Neuronal stem cell (in vitro differentiated cells): ENCODE measurements at regions not wholly inside any gene's neighbourhood (a gene's known extent, or its start where the extent isn't known, plus 50 kb on each side); places are given as distances from the start of the nearest gene placed in this dataset.
A peak's percentile ranks its signal among the peaks of the same experiment; 100 is the strongest.

Experiments
- DNase-seq: peaks from one replicate; pipeline ENCODE4 v3.0.0-alpha.2; 2013; ENCODE audit warnings: low spot score
- H2AFZ ChIP-seq: one replicate; pipeline ENCODE4 v1.6.1; 2013; ENCODE audit warnings: mild to moderate bottlenecking, low read length, inconsistent platforms
- H2AK5ac ChIP-seq: 2 replicates; pipeline ENCODE4 v1.6.1; 2013; ENCODE audit warnings: low read depth, mild to moderate bottlenecking, inconsistent platforms, low read length, moderate library complexity, mixed read lengths
- H2BK120ac ChIP-seq: 2 replicates; pipeline ENCODE4 v1.6.1; 2013; ENCODE audit warnings: low read depth, mild to moderate bottlenecking, inconsistent platforms, low read length, moderate library complexity, mixed read lengths
- H2BK12ac ChIP-seq: one replicate; pipeline ENCODE4 v1.6.1; 2013; ENCODE audit warnings: low read length, inconsistent platforms
- H2BK15ac ChIP-seq: 2 replicates; pipeline ENCODE4 v1.6.1; 2013; ENCODE audit warnings: mild to moderate bottlenecking, low read length, inconsistent platforms, mixed read lengths
- H2BK5ac ChIP-seq: one replicate; pipeline ENCODE4 v1.6.1; 2013; ENCODE audit warnings: inconsistent platforms, mild to moderate bottlenecking, low read length, moderate library complexity
- H3K14ac ChIP-seq: one replicate; pipeline ENCODE4 v1.6.1; 2013; ENCODE audit warnings: low read length, inconsistent platforms
- H3K18ac ChIP-seq: 2 replicates; pipeline ENCODE4 v1.6.1; 2013; ENCODE audit warnings: low read length, inconsistent platforms
- H3K23ac ChIP-seq: 2 replicates; pipeline ENCODE4 v1.6.1; 2013; ENCODE audit warnings: low read depth, mild to moderate bottlenecking, mixed read lengths, low read length, inconsistent platforms; ENCODE audit not compliant: poor library complexity
- H3K27ac ChIP-seq: replicated peaks from 3 replicates; pipeline ENCODE4 v1.5.1; 2013; ENCODE audit warnings: low read length, inconsistent platforms
- H3K27me3 ChIP-seq, 3 experiments: 2 replicates each; pipeline ENCODE4 v1.6.1; 2013; ENCODE audit warnings: low read length in 3 of 3, mild to moderate bottlenecking in 2 of 3, inconsistent platforms in 1 of 3, low read depth in 1 of 3, mixed read lengths in 1 of 3, moderate library complexity in 1 of 3; ENCODE audit not compliant: control insufficient read depth in 3 of 3, insufficient read depth in 3 of 3
- H3K36me3 ChIP-seq, 2 donors: replicated peaks in 1 of 2; 2 replicates each; pipeline ENCODE4 v1.6.1; 2013; ENCODE audit warnings: low read length in 2 of 2; ENCODE audit not compliant: control insufficient read depth in 2 of 2, insufficient read depth in 2 of 2
- H3K4ac ChIP-seq: 2 replicates; pipeline ENCODE4 v1.6.1; 2013; ENCODE audit warnings: inconsistent platforms, mild to moderate bottlenecking, low read length, moderate library complexity
- H3K4me1 ChIP-seq, 2 donors: 1 replicate in 1 of 2; 2 replicates in 1 of 2; pipeline ENCODE4 v1.6.1; 2013; ENCODE audit warnings: low read length in 2 of 2, low read depth in 1 of 2; ENCODE audit not compliant: control insufficient read depth in 2 of 2, insufficient read depth in 1 of 2
- H3K4me2 ChIP-seq: one replicate; pipeline ENCODE4 v1.6.1; 2013; ENCODE audit warnings: mild to moderate bottlenecking, low read length, inconsistent platforms; ENCODE audit not compliant: insufficient read depth, poor library complexity, severe bottlenecking
- H3K4me3 ChIP-seq, 2 donors: 2 replicates each; pipeline ENCODE4 v1.5.1; 2013; ENCODE audit warnings: low read length in 2 of 2, mild to moderate bottlenecking in 2 of 2, inconsistent platforms in 1 of 2, moderate library complexity in 1 of 2
- H3K79me1 ChIP-seq: one replicate; pipeline ENCODE4 v1.6.1; 2013; ENCODE audit warnings: low read depth, mild to moderate bottlenecking, inconsistent platforms, low read length, moderate library complexity
- H3K9ac ChIP-seq: one replicate; pipeline ENCODE4 v1.6.1; 2013; ENCODE audit warnings: mild to moderate bottlenecking, low read depth, low read length, inconsistent platforms; ENCODE audit not compliant: poor library complexity
- H3K9me3 ChIP-seq, 2 donors: replicated peaks in 1 of 2; 2 replicates each; pipeline versions ENCODE3 to v1.6.1; 2013; ENCODE audit warnings: low read length in 2 of 2, mild to moderate bottlenecking in 2 of 2, inconsistent platforms in 1 of 2, low read depth in 1 of 2, mixed read lengths in 1 of 2, moderate library complexity in 1 of 2; ENCODE audit not compliant: control insufficient read depth in 2 of 2, insufficient read depth in 1 of 2
- H4K8ac ChIP-seq: one replicate; pipeline ENCODE4 v1.6.1; 2013; ENCODE audit warnings: low read depth, mild to moderate bottlenecking, inconsistent platforms, low read length, moderate library complexity
- H4K91ac ChIP-seq: one replicate; pipeline ENCODE4 v1.6.1; 2013; ENCODE audit warnings: low read length, low read depth, mild to moderate bottlenecking, inconsistent platforms; ENCODE audit not compliant: poor library complexity
- WGBS, 2 donors: extraction: QIAGEN DNeasy Blood & Tissue Kit; methylation state at CpG; one replicate each; pipeline ENCODE4 v1.1.7; 2013; ENCODE audit warnings: missing lambda C conversion rate in 2 of 2, mixed read lengths in 1 of 2; ENCODE audit not compliant: insufficient read length in 2 of 2, insufficient replicate concordance in 1 of 2; ENCODE audit errors: extremely low coverage in 2 of 2; 5-methylcytosine and 5-hydroxymethylcytosine counted together

DNA sequence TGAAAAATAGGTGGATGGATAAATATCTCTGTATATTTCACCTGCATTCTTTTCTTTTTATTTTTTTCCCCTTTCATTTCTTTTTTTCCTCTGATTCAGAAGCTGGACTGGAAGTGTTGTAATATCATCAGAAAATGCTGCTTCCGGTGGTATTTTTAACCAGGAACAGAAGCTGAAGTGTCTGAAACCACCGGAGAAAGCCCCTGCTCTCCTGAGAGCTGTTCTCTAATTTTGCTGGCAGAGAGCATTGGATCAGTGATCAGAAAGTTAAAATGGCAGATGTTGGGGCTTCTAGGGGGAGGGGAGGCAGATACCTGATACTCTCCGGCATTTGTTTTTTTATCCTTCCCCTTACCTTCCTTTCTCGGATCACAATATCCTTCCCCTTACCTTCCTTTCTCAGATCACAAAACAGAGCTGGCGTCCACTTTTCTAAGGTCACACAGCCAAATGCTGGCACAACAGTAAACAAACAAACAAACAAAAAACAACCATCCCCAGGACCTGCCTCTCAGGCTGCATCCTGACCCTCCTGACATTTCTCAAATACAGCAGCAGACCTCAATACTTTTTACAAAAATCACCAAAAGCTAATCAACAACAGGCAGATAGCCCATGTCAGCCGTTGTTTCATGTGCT lies 143.2 kb upstream of the ZNF217 start:
- no peak overlapping the region for H3K4me3 ChIP-seq

DNA sequence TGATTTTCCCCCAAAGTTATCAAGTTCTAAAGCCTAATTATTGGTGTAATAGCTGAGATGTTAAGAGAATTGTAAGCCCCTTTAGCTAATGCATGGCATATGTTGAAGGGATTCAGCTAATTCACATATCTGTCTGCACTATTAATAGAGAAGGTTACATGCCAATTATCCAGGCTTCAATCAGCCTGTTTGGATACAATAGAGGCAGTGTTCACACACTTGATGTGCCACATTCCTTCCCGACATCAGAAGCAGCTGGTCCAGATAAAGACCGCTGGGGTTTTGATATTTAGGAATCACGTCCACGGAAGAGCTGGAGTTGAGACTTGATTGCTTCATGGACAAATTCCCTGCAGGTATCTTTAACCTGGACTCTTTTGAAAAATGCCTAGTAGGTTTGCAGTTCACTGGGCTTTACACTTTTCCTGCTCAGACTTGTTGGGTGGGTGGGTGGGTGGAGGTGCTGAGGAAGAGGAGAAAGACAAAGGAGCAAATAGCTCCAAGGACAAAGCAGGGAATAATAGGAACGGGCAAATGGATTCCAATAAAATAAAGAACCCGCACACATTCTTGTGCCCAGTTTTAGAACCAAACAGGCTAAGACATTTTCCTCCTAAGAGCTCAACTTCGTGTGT lies 142.6 kb upstream of the ZNF217 start:
- Histone ChIP-seq H3K36me3 (no peaks in the 10 kb centered on the region), H3K4ac (no peak overlapping the region), H2AK5ac (no peak overlapping the region), H3K14ac (no peak overlapping the region), H2AFZ (peak overlapping the region; percentile 78), H4K91ac (no peak overlapping the region), H3K79me1 (no peaks in the 10 kb centered on the region), H3K27ac (peak overlapping the region; percentile 87), H3K4me3 (no peak overlapping the region), H3K9ac (no peak overlapping the region), H2BK12ac (no peak overlapping the region), H4K8ac (no peak overlapping the region), H3K4me1 (peaks cover 29 to 52% of the 10 kb centered on the region in 2 donors), H3K23ac (no peak overlapping the region), H3K27me3 (no peaks in the 10 kb centered on the region), H2BK15ac (no peak overlapping the region), H3K9me3 (no peaks in the 10 kb centered on the region), H2BK5ac (no peak overlapping the region), H3K18ac (no peak overlapping the region), H3K4me2 (peak overlapping the region; percentile 20), H2BK120ac (no peak overlapping the region)
- no CpG with 5 or more reads among the region's 7 CpGs for WGBS, 2 donors
- no peak for DNase-seq

More for the DNA sequence above, 143.2 kb upstream of the ZNF217 start:
- Histone ChIP-seq H3K27me3 (no peaks in the 10 kb centered on the region), H2BK15ac (no peak overlapping the region), H4K91ac (no peak overlapping the region), H3K27ac (peak overlapping the region; percentile 87), H2AFZ (peak overlapping the region; percentile 78), H3K18ac (peak overlapping the region; percentile 36), H3K9ac (no peak overlapping the region), H3K14ac (no peak overlapping the region), H2BK5ac (no peak overlapping the region), H2AK5ac (no peak overlapping the region), H3K4me1 (peaks cover 29 to 52% of the 10 kb centered on the region in 2 donors), H2BK120ac (no peak overlapping the region), H3K9me3 (no peaks in the 10 kb centered on the region), H3K36me3 (no peaks in the 10 kb centered on the region), H2BK12ac (no peak overlapping the region), H3K23ac (no peak overlapping the region), H3K4ac (no peak overlapping the region), H3K4me2 (peak overlapping the region; percentile 46), H3K79me1 (no peaks in the 10 kb centered on the region), H4K8ac (no peak overlapping the region)
- no CpG with 5 or more reads among the region's 6 CpGs for WGBS, 2 donors
- no peak for DNase-seq

DNA sequence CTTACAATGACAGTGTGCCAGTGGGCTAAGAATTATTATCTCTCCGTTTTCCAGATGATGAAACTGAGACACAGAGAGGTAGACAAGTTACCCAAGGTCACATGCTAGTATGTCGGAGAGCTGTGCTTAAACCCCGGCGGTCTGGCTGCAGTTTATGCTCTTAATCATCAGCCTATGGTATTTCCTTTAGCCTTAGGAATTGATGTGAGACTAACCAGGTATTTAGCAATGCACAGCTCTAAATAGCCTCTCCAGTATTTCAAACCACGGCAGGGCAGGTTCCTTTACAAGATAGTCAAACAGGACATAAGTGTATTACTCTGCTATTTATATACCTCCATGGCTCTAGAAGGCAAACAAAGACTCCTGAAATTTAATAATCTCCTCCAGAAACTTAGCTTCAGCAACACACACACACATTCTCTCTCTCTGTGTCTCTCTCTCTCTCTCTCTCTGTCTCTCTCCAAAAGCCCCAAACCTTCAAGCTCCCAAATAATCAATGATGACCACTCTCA lies 142.0 kb upstream of the ZNF217 start:
- H3K4me1 ChIP-seq = peaks cover 26 to 48% of the 10 kb centered on the region in 2 donors
- no peak for DNase-seq
- WGBS, 2 donors = no CpG with 5 or more reads among the region's 5 CpGs
- no peak overlapping the region for H2BK5ac ChIP-seq
- H3K27ac ChIP-seq = peak overlapping the region; percentile 87
- H2BK120ac ChIP-seq = no peak overlapping the region
- no peak overlapping the region for H2BK15ac ChIP-seq
- no peak overlapping the region for H4K91ac ChIP-seq
- no peak overlapping the region for H3K14ac ChIP-seq
- H3K9ac ChIP-seq = no peak overlapping the region
- no peak overlapping the region for H2AK5ac ChIP-seq
- no peaks in the 10 kb centered on the region for H3K27me3 ChIP-seq
- H3K36me3 ChIP-seq = no peaks in the 10 kb centered on the region
- no peak overlapping the region for H3K23ac ChIP-seq
- no peaks in the 10 kb centered on the region for H3K79me1 ChIP-seq
- H2AFZ ChIP-seq = peak overlapping the region; percentile 78
- no peak overlapping the region for H3K18ac ChIP-seq
- H3K4me3 ChIP-seq = no peak overlapping the region
- no peak overlapping the region for H3K4me2 ChIP-seq
- H4K8ac ChIP-seq = no peak overlapping the region
- H3K4ac ChIP-seq = no peak overlapping the region
- H3K9me3 ChIP-seq = no peaks in the 10 kb centered on the region
- no peak overlapping the region for H2BK12ac ChIP-seq

DNA sequence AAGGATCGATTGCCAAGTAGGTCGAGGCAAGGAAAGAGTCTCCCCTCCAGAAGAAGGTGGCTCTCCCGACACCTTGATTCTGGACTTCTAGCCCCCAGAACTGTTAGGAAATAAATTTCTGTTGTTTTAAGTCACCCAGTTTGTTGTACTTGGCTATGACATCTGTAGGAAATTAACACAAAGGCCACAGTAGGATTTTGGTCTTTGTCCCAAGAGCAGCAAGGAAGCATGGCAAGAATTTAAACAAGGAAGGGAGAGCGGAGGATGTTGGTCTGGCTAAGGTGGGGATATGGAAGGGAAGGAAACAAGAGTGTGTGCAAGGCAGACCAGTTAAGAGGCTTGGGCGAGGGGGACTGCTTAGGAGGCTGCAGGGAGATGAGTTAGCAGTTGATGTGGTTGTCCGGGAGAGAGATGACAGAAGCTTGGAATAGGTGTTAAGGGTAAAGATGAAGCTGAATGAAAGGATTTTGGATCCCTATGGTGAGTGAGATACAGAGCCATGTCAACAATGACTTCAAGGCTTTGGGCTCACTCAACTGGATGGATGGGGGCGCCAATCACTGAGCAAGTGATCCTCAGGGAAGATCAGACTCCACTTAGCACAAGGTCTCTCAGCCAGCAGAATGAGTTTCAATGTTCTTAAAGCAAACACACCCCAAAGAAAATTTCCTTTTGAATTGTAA lies 140.5 kb upstream of the ZNF217 start:
- Histone ChIP-seq H2BK12ac (no peak overlapping the region), H3K4me2 (no peak overlapping the region), H3K14ac (no peak overlapping the region), H4K91ac (no peak overlapping the region), H4K8ac (no peak overlapping the region), H3K23ac (no peak overlapping the region), H2BK5ac (no peak overlapping the region), H3K79me1 (no peaks in the 10 kb centered on the region), H3K27ac (peak overlapping the region; percentile 1), H3K4ac (no peak overlapping the region), H2AFZ (peak overlapping the region; percentile 10), H3K9ac (no peak overlapping the region), H3K4me1 (peaks cover 17 to 36% of the 10 kb centered on the region in 2 donors), H3K9me3 (no peaks in the 10 kb centered on the region), H2BK120ac (no peak overlapping the region), H2BK15ac (no peak overlapping the region), H2AK5ac (no peak overlapping the region), H3K4me3 (no peak overlapping the region), H3K18ac (no peak overlapping the region), H3K36me3 (no peaks in the 10 kb centered on the region), H3K27me3 (no peaks in the 10 kb centered on the region)
- DNase-seq = no peak
- no CpG with 5 or more reads among the region's 7 CpGs for WGBS, 2 donors
